ENCODE measurements at regions not wholly inside any gene's neighbourhood (a gene's known extent, or its start where the extent isn't known, plus 50 kb on each side); places are given as distances from the start of the nearest gene placed in this dataset.

DNA sequence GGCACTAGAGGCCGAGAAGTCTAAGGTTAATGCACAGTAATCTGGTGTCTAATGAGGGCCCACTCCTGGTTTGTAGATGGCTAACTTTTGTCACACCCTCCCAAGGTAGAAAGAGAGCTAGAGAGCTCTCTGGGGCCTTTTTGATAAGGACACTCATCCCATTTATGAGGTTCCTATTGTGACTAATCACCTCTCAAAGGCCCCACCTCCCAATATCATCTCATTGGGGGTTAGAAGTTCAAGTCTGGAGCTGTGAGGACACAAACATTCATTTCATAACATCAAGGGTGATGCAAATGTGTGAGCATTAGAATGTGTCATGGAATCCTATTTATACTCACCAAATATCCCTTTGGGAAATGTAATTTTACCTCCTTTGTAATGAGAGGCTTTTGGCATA lies 79.2 kb upstream of the SLC10A2 start:
- no peak for TF ChIP-seq ZNF274 (IDR thresholded peaks at IDR 0.05; ENCODE audit: low read depth, low read length)
- TF ChIP-seq YY1 (IDR thresholded peaks at IDR 0.05; ENCODE audit: insufficient read depth, insufficient read length) = no peak
